Epithelial cell of proximal tubule (primary cell): ENCODE measurements at regions not wholly inside any gene's neighbourhood (a gene's known extent, or its start where the extent isn't known, plus 50 kb on each side); places are given as distances from the start of the nearest gene placed in this dataset.

Source experiments
- DNase-seq: peaks from one replicate; pipeline ENCODE4 v3.0.0-alpha.2; 2011; ENCODE audit warnings: low read depth
- H3K4me3 ChIP-seq: 2 replicates; pipeline ENCODE4 v1.5.1; 2011; ENCODE audit warnings: low read depth, mild to moderate bottlenecking, low read length
- TF ChIP-seq, protein P1 (sequence below): conservative IDR thresholded peaks from 2 replicates; pipeline ENCODE4 v1.5.1; 2012; ENCODE audit warnings: low read depth, mild to moderate bottlenecking, low read length

DNA sequence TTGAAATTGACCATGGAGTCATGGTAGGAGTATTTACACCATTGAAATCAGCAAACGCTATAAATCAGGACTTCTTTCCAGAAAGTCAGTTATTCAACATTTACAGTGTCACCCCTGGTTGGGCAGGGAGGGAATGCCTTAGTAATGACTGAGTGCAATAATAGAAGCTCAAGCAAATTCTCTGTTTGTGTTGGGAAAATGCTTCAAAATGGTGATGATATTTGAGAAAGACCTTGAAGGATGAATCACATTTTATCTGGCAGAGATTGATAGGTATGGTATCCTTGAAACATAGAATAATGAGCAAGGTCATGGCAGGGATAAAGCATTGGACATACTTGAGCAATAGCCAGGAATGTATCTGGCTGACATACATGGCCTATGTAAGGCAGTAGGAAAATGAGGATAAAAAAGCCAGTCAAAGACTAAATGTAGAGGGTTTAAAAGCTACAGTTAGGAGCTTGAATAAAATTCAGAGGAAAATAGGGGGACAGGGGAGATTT lies 248.7 kb downstream of the FMR1NB start:
- no peak for DNase-seq
- TF ChIP-seq, protein P1, sequence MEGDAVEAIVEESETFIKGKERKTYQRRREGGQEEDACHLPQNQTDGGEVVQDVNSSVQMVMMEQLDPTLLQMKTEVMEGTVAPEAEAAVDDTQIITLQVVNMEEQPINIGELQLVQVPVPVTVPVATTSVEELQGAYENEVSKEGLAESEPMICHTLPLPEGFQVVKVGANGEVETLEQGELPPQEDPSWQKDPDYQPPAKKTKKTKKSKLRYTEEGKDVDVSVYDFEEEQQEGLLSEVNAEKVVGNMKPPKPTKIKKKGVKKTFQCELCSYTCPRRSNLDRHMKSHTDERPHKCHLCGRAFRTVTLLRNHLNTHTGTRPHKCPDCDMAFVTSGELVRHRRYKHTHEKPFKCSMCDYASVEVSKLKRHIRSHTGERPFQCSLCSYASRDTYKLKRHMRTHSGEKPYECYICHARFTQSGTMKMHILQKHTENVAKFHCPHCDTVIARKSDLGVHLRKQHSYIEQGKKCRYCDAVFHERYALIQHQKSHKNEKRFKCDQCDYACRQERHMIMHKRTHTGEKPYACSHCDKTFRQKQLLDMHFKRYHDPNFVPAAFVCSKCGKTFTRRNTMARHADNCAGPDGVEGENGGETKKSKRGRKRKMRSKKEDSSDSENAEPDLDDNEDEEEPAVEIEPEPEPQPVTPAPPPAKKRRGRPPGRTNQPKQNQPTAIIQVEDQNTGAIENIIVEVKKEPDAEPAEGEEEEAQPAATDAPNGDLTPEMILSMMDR = no peak
- H3K4me3 ChIP-seq = no peak overlapping the region

DNA sequence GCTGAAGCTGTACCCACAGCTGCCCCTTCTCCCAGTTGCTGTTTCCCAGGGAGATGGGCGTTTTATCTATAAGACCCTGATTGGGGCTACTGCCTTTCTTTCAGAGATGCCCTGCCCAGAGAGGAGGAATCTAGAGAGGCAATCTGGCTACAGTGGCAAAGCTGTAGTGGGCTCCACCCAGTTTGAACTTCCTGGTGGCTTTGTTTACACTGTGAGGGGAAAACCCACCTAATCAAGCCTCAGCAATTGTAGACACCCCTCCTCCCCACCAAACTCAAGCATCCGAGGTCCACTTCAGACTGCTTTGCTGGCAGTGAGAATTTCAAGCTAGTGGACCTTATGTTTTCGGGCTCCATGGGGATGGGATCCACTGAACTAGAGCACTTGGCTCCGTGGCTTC lies 240.4 kb upstream of the AFF2 start:
- H3K4me3 ChIP-seq = no peak overlapping the region
- DNase-seq = no peak
- TF ChIP-seq, protein P1 = no peak

DNA sequence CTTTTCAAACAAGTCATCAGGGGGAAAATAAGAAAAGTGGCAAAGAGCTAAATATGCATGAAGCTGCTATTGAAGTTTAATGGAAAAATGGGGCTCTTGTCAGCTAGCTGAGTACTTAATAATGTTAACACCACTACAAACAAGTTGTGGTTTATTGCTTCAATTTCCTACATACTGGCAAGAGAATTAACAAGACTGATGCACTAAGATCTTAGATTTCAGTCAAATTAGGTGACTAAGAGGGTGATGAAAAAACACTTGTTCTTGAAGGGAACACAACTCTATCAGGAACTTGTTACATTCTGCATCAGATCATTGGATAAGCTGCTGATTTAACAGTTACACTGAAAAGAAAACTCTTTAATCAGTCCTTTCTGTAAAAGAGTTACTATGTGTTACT lies 234.6 kb upstream of the AFF2 start:
- no peak for DNase-seq
- no peak overlapping the region for H3K4me3 ChIP-seq
- TF ChIP-seq, protein P1 = no peak

DNA sequence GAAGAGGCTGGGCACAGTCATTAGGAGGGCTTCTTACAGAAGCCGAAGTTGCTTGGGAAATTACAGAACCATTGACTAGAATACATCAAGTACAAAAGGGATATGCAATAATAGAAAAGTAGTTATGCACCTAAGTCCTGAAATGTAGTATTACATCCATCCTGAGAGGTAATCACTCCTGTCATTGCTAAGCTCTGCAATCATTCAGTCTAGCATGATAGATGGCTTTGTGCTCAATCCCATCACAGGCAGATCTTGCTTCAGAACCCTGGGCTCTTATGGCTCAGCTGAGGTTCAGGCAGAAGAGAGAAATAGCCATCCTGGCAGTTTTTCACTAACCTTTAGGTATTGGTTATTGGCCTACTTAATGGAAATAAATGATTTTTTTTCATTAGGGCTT lies 231.7 kb upstream of the AFF2 start:
- no peak for DNase-seq
- H3K4me3 ChIP-seq = no peak overlapping the region
- TF ChIP-seq, protein P1 = no peak

DNA sequence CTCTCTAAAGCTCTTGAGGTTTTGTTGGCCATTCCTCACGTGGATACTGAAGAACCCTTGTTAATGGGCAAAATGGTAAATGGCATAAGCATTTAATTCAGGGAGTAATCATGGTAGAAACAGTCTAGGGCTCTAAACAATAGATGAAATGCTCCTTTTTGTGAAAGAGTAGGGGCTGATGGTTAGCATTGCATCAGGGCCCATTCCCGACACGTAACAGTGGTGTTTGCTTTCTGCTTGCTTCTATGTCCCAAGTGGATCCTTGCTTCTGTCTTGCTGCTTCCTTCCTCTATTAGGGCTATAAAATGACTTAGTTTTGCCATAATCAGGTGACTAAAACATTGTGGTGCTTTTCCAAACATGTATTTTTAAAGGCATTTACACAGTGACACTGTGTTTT lies 230.9 kb upstream of the AFF2 start:
- no peak for DNase-seq
- no peak overlapping the region for H3K4me3 ChIP-seq
- TF ChIP-seq, protein P1 = no peak

DNA sequence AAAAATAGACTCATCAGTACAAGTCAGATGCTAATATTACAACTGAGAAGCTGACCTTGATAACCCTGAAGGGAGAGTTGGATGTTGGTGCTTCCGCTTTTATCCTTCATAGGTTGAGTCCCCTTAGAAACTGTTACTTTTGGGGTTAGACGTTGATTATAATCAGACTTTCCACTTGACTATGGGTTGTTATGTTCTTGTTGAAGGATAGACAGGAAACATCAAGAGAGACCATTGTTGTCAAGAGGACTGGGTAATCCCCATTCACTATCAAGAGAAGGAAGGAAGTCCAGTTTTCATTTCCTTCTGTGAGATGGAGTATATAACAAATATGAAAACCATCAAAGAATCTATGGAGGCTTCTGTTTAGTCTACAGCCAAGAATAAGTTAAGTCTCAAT lies 229.9 kb upstream of the AFF2 start:
- DNase-seq = no peak
- no peak overlapping the region for H3K4me3 ChIP-seq
- TF ChIP-seq, protein P1 = no peak

DNA sequence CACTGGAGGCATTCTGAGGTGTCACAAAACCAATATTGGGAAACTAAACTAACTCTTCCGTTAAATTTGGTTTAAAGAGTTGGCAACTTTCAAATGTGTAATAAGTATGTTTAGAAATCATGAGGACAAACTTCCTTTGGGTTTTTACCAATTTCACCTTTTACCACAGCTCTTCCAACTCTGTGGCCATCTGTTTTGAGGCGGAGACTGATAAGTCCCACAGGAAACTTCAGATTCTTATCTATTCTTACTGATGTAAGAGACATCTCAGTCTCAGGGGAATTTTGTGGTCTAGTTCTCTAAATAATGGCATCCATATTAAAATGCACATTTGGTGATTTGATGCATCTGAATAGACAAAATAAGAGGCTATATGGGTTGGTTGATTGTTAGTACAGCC lies 229.2 kb upstream of the AFF2 start:
- DNase-seq = no peak
- TF ChIP-seq, protein P1 = no peak
- no peak overlapping the region for H3K4me3 ChIP-seq
